Left cardiac atrium (tissue), 4 donors: ENCODE measurements at regions not wholly inside any gene's neighbourhood (a gene's known extent, or its start where the extent isn't known, plus 50 kb on each side); places are given as distances from the start of the nearest gene placed in this dataset.
A peak's percentile ranks its signal among the peaks of the same experiment; 100 is the strongest.

Experiments
- ATAC-seq, 2 donors: fragments of 200-7000 bp; cut with Tn5 transposase; one replicate each; pipeline ENCODE4 v1.9.1; 2020; ENCODE audit warnings: mild to moderate bottlenecking in 2 of 2, moderate library complexity in 2 of 2
- DNase-seq: peaks from one replicate; pipeline ENCODE4 v3.0.0-alpha.2; 2020
- intact Hi-C, 2 donors: fragments of 100-400 bp; cut with DNase I; formaldehyde crosslinking; loops; one replicate each; pipeline versions ENCODE4 v1.14.1 to v1.15.1; 2022 to 2023
- donor health status: DM: no; HTN: yes; CAD: no.
- donor health status: DM: no; HTN: yes; CAD: no; lungs with severe emphysema.
- donor health status: DM: yes; HTN: yes; CAD: no.
- donor health status: Dilated cardiomyopathy.

DNA sequence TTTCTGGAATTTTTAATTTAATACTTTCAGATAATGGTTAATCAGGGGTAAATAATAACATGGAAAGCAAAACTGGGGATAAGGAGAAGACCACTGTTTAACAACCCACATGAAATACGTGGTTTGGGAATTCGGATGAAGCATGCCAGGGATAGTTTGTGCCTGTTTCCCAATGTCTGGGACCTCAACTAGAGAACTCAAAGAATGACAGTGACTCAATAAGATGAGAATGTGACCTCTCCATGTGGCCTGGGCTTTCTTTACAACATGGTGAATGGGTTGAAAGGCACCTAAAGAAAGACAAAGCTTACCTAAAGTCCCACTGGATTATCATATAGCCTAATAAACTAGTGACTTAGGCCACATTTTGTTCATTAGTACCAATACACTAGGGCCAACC is 460.3 kb upstream of the LRFN5 start:
- ATAC-seq = no peak
- no peak for DNase-seq
- intact Hi-C loops = no loop called here

DNA sequence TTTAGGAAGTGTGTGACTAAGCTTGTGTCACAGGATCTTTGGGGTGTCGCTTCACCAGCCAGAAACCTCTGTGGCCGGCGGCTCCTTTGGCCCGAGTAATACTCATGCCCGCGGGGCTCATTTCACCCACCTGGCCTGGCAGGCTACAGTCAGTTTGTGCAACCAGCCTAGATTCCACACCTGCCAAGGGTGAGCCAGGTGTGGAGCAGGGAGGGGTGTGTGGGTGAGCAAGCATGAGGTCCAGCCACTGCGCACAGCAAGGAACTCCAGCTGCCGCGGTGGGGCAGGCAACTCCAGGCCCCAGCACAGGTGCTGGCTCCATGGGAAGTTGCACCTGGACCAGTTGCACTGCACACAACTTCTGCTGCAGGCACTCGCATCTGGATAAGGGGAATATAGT is 462.3 kb upstream of the LRFN5 start:
- intact Hi-C loops = no loop called here
- DNase-seq = peak; percentile 10
- no peak for ATAC-seq

DNA sequence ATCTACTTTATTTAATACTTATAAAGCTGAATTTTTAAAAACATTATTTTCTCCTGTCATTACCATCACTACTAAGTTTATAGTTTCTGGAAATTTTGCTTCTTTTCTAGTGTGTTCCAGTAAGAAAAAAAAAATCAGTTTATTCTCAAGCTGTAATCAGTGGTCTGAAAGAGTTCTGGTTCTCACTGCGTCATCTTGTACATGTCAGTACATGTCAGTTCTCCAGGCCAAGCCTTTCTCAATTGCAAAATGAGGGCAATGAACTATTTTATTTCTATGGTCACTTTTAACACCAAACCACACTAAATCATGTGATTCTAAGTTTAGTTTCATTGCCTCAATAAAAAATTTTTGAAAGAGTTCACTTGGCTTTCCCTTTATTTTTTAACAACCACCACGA is 468.9 kb upstream of the LRFN5 start:
- no peak for DNase-seq
- intact Hi-C loops = loop anchor here in 1 of 2 donors (2.0 kb wide), 1 partner anchor 63 kb away; no protein-coding TSS in a partner anchor
- no peak for ATAC-seq

DNA sequence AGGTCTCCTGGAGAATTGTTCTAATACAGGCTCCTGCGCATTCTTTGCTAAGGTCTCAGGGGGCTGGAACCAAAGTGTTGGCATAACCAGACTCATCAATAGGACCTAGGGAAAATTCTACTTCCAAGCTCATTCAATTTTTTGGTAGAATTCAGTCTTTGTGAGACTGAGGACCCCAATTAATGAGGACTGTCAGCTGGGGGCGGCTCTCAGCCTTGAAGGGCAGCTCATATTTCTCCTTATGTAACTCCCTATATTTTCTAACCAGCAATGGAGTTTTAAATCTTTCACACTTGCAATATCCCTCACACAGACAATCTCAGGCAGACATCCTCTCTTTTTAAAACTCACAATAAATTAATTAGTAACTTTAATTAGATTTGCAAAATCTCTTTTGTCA is 476.4 kb upstream of the LRFN5 start:
- intact Hi-C loops = no loop called here
- DNase-seq (no peak), ATAC-seq (no peak)

DNA sequence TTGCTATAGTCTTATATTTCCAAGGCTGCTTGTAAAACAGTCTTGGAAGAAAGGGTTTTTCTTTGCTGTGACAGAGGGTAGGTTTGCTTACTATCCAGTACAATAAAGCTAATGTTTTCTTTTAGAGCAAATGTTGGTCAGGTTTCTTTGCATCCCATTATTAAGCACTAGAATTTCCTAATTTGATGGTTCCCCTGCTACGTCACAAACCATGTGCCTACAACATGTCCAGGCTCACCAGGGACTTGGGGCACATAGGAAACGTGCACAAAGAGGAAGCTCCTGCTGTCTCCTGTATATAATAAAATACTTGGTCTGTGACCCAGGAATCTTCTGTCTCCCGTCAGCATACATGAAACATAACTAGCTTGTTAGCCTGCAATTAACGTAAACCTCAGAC is 486.3 kb upstream of the LRFN5 start:
- ATAC-seq (no peak), DNase-seq (no peak)
- intact Hi-C loops = no loop called here

DNA sequence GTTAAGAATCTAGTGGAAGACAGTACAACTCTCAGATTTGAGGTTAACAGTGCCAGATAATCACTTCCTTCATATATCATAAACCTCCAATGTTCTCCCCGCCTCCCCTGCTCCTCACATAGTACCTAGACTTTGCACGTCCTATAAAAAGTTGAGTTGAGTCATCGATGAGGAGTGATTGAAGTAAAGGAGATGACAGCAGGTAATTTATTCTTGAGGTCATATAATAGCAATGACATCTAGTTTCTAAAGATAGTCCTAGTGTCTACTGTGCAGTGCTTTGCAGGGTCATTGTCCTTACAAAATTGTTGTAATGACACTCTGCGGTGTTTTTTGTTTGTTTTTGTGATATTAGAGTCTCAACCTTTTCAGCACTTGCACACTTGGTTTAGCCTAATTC is 510.5 kb upstream of the LRFN5 start:
- ATAC-seq (no peak), DNase-seq (no peak)
- intact Hi-C loops = no loop called here

DNA sequence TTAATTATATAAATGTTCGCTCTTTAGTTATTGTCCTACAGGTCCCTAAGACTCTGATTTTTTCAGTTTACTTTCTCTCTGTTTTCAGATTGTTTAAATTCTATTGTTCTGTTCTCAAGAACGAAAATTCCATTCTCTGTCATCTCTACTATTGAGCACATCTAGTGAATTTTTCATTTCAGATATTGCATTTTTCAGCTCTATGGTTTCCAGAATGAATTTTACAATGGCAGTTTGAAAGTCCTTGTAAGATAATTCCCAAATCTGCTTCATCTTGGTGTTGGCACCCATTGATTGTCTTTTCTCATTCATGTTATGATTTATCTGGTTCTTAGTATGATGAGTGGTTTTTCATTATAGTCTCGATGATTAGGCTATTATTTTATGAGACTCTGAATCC is 519.6 kb upstream of the LRFN5 start:
- DNase-seq (no peak), ATAC-seq (no peak)
- intact Hi-C loops = no loop called here

DNA sequence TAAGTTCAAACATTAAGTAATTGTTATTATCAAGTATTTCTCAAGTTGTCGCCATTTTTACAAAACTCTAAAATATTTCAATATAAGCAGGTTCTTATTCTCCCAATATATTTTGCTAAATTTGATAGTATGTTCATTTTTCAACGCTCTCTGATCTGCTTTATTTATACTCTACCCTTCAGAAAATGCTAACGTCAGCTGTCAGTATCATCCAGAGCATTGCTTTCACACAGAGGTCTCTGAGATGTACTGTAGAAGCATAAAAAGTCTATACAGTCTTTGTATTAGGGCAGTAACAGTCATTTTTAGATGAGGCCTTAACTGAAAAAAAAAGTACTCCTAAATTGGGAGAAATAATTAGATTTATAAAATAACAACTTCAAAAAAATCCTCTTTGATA is 533.1 kb upstream of the LRFN5 start:
- intact Hi-C loops = no loop called here
- ATAC-seq (no peak), DNase-seq (no peak)

DNA sequence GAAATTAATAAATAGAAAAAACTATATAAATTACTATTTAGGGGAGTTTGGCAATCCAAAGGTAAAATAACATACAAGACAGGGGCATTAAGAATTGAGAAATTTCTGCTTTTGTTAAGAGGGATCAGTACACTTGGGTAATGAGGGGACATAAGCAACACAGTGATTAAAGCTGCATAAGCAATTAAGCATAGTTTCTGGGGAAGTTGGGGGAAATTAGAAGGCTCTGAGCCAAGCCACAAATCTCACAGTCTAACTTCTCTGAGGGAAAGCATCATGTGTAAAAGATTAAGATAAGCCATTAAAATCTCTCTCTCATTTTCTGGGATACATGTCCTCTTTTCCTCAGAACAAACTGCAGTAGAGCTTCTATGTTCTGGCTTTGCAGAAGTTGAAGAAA is 533.9 kb upstream of the LRFN5 start:
- no peak for ATAC-seq

DNA sequence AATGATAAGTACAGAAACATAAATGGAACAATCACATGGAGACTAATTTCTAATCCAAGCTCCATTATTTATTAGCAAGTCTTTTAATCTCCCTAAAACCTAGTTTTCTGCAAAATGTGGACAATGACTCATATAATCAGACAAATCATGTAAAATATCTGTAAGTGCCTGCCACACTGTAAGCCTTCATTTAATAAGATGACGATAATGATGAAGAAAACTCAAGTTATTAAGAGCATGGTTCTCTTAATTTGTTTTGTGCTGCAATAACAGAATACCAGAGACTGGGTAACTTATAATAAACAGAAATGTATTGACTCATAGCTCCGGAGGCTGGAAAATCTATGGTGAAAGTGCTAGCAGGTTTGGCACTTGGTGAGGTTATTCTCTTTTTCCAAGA is 535.3 kb upstream of the LRFN5 start:
- no peak for ATAC-seq
- no peak for DNase-seq
- intact Hi-C loops = no loop called here

More for the DNA sequence above, 533.9 kb upstream of the LRFN5 start:
- intact Hi-C loops = no loop called here
- no peak for DNase-seq

DNA sequence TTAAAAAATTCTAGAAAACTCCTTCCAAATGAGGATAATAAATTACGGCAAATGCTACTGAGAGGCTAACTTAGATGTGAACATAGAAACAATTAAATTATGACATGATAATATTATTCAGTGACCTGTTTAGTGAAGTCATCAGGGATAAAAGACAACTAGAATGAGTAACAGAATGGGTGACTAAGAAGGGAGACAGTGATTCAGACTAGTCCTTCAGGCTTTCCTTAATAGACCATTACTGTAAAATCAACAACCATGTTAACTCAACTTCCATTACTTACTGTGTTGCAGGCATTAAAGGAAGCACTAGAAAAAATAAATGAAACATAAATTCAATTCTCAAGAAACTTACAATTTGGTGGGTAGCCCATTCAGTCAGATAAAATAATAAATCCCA is 543.9 kb upstream of the LRFN5 start:
- no peak for ATAC-seq
- no peak for DNase-seq
- intact Hi-C loops = no loop called here

DNA sequence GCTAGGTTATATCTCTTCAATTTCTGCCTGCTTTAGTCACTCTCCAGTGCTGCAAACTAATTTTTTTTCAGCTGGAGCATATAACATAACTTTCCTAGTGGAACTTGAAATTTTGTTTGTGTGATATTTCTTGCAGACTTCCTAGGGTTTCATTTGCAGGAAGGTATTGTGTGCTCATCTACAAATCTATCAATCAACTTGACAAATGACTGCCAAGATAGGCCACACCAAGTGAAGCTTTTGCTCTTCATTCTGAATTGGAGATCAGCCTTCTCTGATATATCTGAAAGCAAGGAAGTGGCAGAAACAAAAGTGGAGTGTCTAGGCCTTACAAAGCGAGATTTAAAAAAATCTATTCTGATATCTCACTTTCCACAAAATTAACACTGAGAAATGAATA is 551.1 kb upstream of the LRFN5 start:
- ATAC-seq (no peak), DNase-seq (no peak)
- intact Hi-C loops = no loop called here

DNA sequence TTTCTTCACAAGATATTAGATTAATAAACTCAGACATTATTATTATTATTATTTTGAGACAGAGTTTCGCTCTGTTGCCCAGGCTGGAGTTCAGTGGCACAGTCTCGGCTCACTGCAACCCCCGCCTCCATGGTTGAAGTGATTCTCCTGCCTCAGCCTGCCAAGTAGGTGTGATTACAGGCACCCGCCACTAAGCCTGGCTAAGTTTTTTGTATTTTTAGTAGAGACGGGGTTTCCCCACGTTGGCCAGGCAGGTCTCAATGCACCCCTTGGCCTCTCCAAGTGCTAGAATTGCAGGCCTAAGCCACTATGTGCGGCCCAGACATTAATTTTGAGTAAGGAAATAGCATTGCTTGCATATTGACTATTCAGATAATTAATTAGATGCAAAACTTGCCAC is 554.9 kb upstream of the LRFN5 start:
- ATAC-seq (no peak), DNase-seq (no peak)
- intact Hi-C loops = no loop called here

DNA sequence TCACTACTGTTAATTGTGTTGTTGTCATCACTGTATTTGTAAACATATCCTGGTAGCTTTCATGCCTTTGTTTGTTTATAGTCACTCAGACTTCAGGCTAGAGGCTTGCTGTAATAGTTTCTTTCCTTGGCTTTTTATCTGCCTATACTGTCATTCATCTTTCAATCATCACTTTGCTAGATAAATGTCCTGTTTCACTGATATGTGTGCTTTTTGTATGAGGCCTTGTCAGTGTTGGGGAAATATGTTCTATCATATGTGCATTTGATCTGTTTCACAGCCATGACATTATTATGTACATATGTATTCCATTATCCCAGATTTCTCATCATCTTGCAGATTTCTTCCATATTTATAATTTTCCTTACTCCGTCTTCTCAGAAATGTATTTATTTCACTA is 558.9 kb upstream of the LRFN5 start:
- DNase-seq (no peak), ATAC-seq (no peak)
- intact Hi-C loops = no loop called here

DNA sequence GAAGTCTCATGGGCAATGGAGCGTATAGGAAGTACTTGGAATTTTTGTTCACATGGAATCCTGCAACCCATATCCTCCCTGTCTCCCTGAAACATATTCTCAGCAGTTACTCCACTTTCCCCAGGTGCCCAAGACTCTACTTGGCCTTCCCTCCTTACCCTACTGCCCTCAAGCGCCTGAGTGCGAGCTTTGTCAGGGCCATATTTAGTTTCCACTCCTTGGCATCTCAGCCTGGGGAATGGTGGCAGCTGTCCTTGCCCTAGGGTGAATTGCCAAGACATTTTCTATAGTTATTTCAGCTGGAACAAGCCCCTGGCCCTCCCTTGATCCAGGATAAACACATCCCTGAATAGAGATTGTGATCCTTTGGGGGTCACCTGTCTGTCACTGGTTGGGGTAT is 569.3 kb upstream of the LRFN5 start:
- ATAC-seq = no peak

DNA sequence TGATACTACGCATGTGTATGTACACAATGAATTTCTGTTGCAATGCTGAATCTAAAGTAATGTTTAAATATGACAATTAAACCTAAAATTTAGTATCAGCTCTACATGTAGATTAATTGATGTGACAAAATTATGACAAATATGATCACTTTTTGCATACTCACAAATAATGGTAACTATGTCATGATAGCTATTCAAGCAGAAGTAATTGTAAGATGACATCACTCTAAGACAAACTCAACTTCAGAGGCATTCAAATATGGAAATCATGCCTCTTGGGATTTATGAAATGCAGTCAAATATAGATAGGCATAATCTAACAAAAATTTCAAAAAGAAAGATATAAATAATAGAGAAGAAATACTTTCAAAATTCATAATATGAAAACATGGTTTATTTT is 571.7 kb upstream of the LRFN5 start:
- no peak for ATAC-seq
- no peak for DNase-seq
- intact Hi-C loops = no loop called here

More for the DNA sequence above, 569.3 kb upstream of the LRFN5 start:
- intact Hi-C loops = no loop called here
- DNase-seq = no peak

DNA sequence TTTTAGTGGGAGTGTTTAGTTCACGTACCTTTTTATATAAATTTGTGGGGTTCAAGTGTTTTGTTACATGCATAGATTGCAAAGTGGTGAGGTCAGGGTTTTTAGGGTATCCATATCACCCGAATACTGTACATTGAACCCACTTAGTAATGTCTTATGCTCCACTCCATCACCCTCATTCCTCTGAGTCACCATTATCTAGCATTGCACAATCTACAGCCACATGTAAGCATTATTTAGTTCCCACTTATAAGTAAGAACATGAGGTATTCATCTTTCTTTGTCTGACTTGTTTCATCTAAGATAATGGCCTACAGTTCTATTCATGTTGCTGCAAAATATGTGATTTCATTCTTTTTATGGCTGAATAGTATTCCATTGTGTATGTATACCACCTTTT is 583.7 kb upstream of the LRFN5 start:
- DNase-seq = no peak

DNA sequence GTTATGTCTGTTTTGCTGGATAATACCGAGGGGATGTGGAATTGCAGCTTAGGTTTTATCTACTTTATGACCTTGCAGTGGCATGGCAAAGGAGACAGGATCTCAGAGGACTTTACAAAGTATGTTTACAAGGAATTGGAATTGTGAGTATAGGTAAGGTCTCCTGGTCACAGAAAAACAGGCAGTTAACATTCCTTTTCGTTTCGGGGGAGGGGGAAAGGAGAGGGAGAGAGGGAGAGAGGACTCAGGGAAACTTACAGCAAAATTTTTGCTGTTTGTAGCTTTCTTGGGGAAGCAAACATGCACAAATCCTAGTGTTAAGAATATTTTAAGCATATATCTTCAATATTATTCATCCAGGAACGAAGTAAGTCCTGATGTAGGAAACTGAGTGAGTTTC is 590.5 kb upstream of the LRFN5 start:
- intact Hi-C loops = no loop called here
- no peak for DNase-seq
- no peak for ATAC-seq

More for the DNA sequence above, 583.7 kb upstream of the LRFN5 start:
- intact Hi-C loops = no loop called here
- ATAC-seq = no peak

DNA sequence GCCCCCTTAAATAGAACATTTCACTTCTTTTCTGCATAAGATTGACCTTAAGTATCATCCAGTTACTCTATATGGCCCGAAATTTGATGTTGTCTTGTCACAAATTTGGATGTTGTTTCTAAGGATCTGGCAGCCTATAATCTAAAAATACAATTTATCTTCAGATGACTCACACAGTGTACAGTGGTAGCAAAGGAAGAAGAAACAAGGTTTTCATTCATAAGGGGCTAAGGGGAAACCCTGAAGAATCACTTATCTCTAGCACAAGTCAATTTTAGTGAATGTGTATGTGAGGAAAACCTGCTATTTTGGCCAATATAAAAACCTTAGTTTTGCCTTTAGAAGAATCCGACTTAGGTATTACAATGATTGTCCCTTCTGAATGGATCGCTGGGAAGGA is 606.3 kb upstream of the LRFN5 start:
- ATAC-seq (no peak), DNase-seq (no peak)
- intact Hi-C loops = no loop called here

DNA sequence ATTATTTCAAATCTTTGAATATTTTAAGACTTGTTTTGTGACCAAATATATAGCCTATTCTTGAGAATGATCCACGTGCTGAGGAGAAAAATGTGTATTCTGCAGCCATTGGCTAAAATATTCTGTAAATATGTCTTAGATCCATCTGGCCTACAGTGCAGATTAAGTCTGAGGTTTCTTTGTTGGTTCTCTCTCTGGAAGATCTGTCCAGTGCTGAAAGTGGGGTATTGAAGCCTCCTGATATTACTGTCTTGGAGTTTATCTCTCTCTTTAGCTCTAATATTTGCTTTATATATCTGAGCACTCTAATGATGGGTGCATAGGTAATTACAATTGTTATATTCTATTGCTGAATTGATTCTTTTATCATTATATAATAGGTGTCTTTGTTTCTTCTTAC is 617.4 kb upstream of the LRFN5 start:
- intact Hi-C loops = no loop called here
- ATAC-seq (no peak), DNase-seq (no peak)

DNA sequence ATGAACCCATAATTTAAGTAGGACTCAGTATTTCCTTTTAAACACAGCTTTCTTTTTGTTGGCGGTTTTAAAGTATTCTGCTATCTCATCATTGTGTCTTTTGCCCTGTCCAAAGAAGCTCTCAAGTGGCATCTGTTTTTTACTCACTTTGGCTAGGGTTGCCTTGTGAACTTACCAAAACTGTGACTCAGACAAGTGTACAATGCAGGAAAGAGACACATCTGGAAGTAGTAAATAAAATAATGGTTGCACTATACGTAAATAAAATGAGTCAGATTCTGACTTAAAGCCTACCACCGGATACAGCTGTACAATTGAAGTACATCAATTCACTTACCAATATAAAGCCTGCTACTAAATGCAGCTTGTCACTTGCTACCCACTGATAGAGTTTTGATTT is 619.2 kb upstream of the LRFN5 start:
- intact Hi-C loops = no loop called here
- ATAC-seq (no peak), DNase-seq (no peak)

DNA sequence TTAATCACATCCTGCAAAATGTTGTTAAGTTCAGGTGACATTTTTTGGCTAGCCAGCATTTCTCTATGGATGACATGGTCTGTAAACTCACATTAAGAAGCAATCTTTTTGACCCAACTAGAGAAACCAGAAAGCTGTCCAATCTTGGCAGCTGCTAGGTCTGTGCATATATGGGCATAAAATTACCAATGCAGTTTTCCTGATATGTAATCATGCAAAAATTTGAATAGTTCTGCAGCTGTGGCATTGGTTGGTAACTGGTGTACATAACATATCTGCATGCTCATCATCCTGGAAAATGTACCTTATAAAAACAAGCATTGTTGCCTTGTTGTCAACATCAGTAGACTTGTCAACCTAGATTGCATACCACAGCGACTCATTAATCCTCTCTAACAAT is 620.0 kb upstream of the LRFN5 start:
- intact Hi-C loops = no loop called here
- DNase-seq = no peak
- ATAC-seq = no peak

DNA sequence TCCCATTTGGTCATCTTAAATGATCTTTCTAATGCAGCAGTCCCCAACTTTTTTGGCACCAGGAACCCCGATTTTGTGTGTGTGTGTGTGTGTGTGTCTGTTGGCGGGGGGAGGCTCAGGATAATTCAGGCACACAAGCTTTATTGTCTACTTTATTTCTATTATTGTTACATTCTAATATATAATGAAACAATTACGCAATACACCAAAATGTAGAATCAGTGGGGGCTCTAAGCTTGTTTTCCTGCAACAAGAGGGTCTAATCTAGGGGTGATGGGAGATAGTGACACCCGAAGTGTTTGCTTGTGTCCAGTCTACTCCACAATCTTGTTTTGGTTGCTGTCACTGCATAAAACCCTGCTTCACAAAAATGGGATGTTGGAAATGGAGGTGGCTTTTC is 621.1 kb upstream of the LRFN5 start:
- no peak for ATAC-seq
- no peak for DNase-seq
- intact Hi-C loops = no loop called here
